ENCODE measurements at regions not wholly inside any gene's neighbourhood (a gene's known extent, or its start where the extent isn't known, plus 50 kb on each side); places are given as distances from the start of the nearest gene placed in this dataset.
"Not testable (repeated sequence)": the region's sequence is repeated elsewhere in the genome, so short reads cannot be mapped to it uniquely, and the experiment has no call there.

GRCh38 chr3:80366808-80367548, 599.2 kb upstream of the ROBO1 start:
- ATAC-seq (ENCODE audit: poor library complexity): no peak
- intact Hi-C loops (cut with DNase I): no loop called here
- no peak for DNase-seq

GRCh38 chr3:80357761-80358160, 590.0 kb upstream of the ROBO1 start:
- ATAC-seq (ENCODE audit: poor library complexity) (no peak), DNase-seq (no peak)
- intact Hi-C loops (cut with DNase I): no loop called here

- DNase-seq: no peak
- intact Hi-C loops (cut with DNase I): no loop called here
- no peak for ATAC-seq (ENCODE audit: poor library complexity)
Measured at GRCh38 chr3:80355144-80355543, 587.3 kb upstream of the ROBO1 start.

- ATAC-seq (ENCODE audit: poor library complexity): no peak
- intact Hi-C loops (cut with DNase I): no loop called here
- no peak for DNase-seq
Measured at GRCh38 chr3:80351201-80351600, 583.4 kb upstream of the ROBO1 start.

- intact Hi-C loops (cut with DNase I): no loop called here
- no peak for ATAC-seq (ENCODE audit: poor library complexity)
- no peak for DNase-seq
Measured at GRCh38 chr3:80350771-80351170, 583.0 kb upstream of the ROBO1 start.

- DNase-seq: no peak
- ATAC-seq (ENCODE audit: poor library complexity): no peak
- intact Hi-C loops (cut with DNase I): no loop called here
Measured at GRCh38 chr3:80338366-80338765, 570.6 kb upstream of the ROBO1 start.

GRCh38 chr3:80334534-80334933, 566.7 kb upstream of the ROBO1 start:
- no peak for DNase-seq
- ATAC-seq (ENCODE audit: poor library complexity): no peak
- intact Hi-C loops (cut with DNase I): no loop called here

- ATAC-seq (ENCODE audit: poor library complexity): no peak
- intact Hi-C loops (cut with DNase I): no loop called here
Measured at GRCh38 chr3:80331494-80332170, 563.8 kb upstream of the ROBO1 start.

GRCh38 chr3:80314541-80314940, 546.7 kb upstream of the ROBO1 start:
- intact Hi-C loops (cut with DNase I); ATAC-seq (ENCODE audit: poor library complexity); DNase-seq: not testable (repeated sequence)

More at GRCh38 chr3:80331494-80332170, 563.8 kb upstream of the ROBO1 start:
- no peak for DNase-seq

- DNase-seq (no peak), ATAC-seq (ENCODE audit: poor library complexity) (no peak)
- intact Hi-C loops (cut with DNase I): no loop called here
Measured at GRCh38 chr3:80308637-80309036, 540.8 kb upstream of the ROBO1 start.

GRCh38 chr3:80307844-80308243, 540.0 kb upstream of the ROBO1 start:
- intact Hi-C loops (cut with DNase I): no loop called here
- DNase-seq (no peak), ATAC-seq (ENCODE audit: poor library complexity) (no peak)

GRCh38 chr3:80297720-80298119, 529.9 kb upstream of the ROBO1 start:
- ATAC-seq (ENCODE audit: poor library complexity): no peak
- intact Hi-C loops (cut with DNase I): no loop called here
- DNase-seq: no peak

- ATAC-seq (ENCODE audit: poor library complexity): no peak
- intact Hi-C loops (cut with DNase I): no loop called here
- no peak for DNase-seq
Measured at GRCh38 chr3:80285388-80285787, 517.6 kb upstream of the ROBO1 start.

GRCh38 chr3:80283783-80284182, 516.0 kb upstream of the ROBO1 start:
- intact Hi-C loops (cut with DNase I): no loop called here
- DNase-seq (no peak), ATAC-seq (ENCODE audit: poor library complexity) (no peak)

- intact Hi-C loops (cut with DNase I): no loop called here
- no peak for ATAC-seq (ENCODE audit: poor library complexity)
- no peak for DNase-seq
Measured at GRCh38 chr3:80278056-80278455, 510.3 kb upstream of the ROBO1 start.

- intact Hi-C loops (cut with DNase I): no loop called here
- ATAC-seq (ENCODE audit: poor library complexity) (no peak), DNase-seq (no peak)
Measured at GRCh38 chr3:80275120-80275519, 507.3 kb upstream of the ROBO1 start.

GRCh38 chr3:80263260-80263659, 495.5 kb upstream of the ROBO1 start:
- intact Hi-C loops (cut with DNase I): no loop called here
- no peak for DNase-seq
- no peak for ATAC-seq (ENCODE audit: poor library complexity)

- no peak for ATAC-seq (ENCODE audit: poor library complexity)
- no peak for DNase-seq
- intact Hi-C loops (cut with DNase I): no loop called here
Measured at GRCh38 chr3:80261082-80261481, 493.3 kb upstream of the ROBO1 start.

- DNase-seq (no peak), ATAC-seq (ENCODE audit: poor library complexity) (no peak)
- intact Hi-C loops (cut with DNase I): no loop called here
Measured at GRCh38 chr3:80259736-80260135, 491.9 kb upstream of the ROBO1 start.

- DNase-seq (no peak), ATAC-seq (ENCODE audit: poor library complexity) (no peak)
- intact Hi-C loops (cut with DNase I): no loop called here
Measured at GRCh38 chr3:80252113-80252512, 484.3 kb upstream of the ROBO1 start.

All from Right ventricle myocardium superior (tissue), 1 donor.